Fibroblast of pulmonary artery (primary cell): ENCODE measurements at regions not wholly inside any gene's neighbourhood (a gene's known extent, or its start where the extent isn't known, plus 50 kb on each side); places are given as distances from the start of the nearest gene placed in this dataset.

Source experiments
- DNase-seq: peaks from one replicate; pipeline ENCODE4 v3.0.0-alpha.2; 2010; ENCODE audit warnings: low read depth
- H3K4me3 ChIP-seq: replicated peaks from 2 replicates; pipeline ENCODE4 v1.5.1; 2011; ENCODE audit warnings: low read depth, mild to moderate bottlenecking, control low read depth, low read length, moderate library complexity
- CTCF ChIP-seq: IDR thresholded peaks from 2 replicates; pipeline ENCODE4 v1.5.1; 2011; ENCODE audit warnings: mild to moderate bottlenecking, control low read depth, low read length, inconsistent platforms; ENCODE audit errors: missing control alignments

DNA sequence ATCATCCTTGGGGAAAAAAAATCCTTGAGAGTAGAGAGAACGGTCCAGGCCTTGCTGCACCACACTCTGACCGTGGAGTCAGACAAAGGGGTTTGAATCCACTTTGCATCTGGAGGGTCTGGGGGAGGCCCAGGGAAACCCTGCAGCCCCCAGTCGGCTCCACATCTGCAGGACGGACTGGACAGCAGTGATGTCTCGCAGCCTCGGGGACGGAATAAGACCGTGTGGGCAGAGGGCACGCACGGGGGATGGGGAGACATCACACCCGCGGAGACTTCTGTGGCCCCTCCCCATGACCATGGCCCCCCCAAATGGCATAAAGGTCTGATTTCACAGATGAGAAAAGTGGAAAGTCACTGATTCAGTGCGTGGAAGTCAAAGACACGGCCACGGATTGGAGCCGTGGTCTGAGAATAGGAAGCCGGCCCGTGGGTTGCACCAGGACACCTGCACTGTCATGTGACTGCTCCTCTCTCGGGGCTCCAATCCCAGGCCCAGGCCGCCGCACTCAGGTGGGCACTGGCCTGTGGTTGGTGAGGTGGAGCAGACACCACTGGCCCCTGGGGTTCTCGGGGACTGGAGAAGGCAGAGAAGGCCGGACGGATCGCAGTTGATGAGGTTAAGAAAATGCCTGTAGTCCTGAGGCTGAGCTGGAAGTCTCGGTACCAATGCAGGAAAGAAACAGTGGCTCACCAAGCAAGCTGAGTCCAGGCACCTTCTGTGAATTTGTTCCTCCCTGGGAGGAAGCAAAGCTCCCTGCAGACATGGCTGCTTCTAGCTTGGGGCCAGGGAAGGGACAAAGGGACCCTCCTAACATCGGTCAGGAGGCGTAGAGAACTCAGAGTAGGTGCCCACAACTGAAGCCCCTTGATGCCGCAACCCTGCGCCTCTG, 61.8 kb downstream of the RTP5 start:
- no peak overlapping the region for H3K4me3 ChIP-seq
- TF ChIP-seq CTCF: no peak
- no peak for DNase-seq

GRCh38 chr2:241931976-241932898, 62.7 kb downstream of the RTP5 start:
- H3K4me3 ChIP-seq: no peak overlapping the region
- TF ChIP-seq CTCF: no peak
- no peak for DNase-seq

DNA sequence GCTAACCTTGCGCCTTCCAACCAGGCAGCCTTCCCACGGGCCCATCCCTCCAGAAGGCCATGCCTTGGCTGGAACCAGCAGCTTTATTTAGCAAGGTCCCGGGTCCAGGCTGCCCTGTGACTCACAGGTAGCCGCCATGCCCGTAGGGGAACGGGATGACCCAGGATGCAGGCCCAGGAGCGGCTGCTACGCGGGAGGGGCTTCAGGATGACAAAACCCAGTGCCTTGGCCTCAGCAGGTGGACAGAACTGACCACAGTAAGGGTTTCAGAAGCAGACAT, 63.3 kb downstream of the RTP5 start:
- DNase-seq: no peak
- H3K4me3 ChIP-seq: no peak overlapping the region
- no peak for TF ChIP-seq CTCF

DNA sequence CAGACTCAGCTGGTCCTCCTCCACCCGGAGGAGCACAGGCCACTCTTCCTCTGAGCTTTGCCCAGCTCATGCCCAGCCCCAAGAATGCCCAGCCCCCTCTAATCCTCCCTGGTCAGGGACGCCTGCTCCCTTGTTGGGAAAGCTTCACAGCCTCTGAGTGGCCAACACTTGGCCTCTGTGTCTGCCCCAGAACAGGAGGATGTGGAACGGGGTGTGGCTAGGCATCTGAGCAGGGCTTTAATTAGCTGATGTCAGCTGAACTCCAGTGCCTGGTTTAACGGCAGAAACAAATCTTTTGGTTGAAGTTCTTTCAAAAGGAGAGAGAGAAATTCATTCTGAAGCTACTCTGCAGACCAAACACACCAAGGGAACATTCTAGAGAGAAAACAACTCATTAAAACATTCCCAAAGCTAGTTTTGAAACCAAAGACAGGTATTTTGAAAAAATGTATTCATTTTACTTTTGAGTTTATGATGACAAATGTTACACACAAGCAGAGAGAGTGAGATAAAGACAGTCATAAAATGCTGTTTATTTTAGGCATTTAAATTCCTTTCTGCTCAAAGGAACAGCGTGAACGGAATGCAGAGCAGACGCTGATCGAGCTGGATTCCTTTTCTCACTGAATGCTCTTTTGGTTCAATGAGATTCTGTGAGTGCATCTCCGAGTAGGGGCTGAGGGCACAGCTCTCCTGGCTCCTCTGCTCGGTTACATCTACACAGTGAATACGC, 63.8 kb downstream of the RTP5 start:
- DNase-seq: peak; percentile 12
- no peak overlapping the region for H3K4me3 ChIP-seq
- no peak for TF ChIP-seq CTCF

- peak; percentile 37 for DNase-seq
- TF ChIP-seq CTCF: no peak
Observed at GRCh38 chr2:241935314-241935713, 65.8 kb downstream of the RTP5 start.

DNA sequence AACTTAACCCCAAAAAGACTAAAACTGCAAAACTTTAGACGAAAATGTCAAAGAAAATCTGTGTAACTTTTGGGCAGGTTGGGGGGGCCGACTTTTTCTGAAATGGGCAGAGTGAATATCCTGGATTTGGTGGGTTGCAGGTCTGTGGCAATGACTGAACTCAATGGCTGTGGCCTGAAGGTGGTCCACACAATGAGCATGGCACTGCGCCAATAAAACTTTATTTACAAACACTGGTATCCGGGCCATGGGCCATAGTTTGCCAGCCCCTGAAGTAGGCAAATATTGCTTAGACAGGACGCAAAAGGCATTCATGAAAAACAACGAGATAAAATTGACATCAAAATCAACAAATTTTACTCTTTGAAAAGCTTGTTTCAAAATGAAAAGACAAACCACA, 66.2 kb downstream of the RTP5 start:
- no peak for TF ChIP-seq CTCF
- no peak for DNase-seq
- no peak overlapping the region for H3K4me3 ChIP-seq

More at GRCh38 chr2:241935314-241935713, 65.8 kb downstream of the RTP5 start:
- H3K4me3 ChIP-seq: no peak overlapping the region
